ENCODE measurements at regions not wholly inside any gene's neighbourhood (a gene's known extent, or its start where the extent isn't known, plus 50 kb on each side); places are given as distances from the start of the nearest gene placed in this dataset.

- TF ChIP-seq MAFK (IDR thresholded peaks at IDR 0.05; ENCODE audit: low read depth, low read length) = no peak
- TF ChIP-seq CEBPB (IDR thresholded peaks at IDR 0.05; ENCODE audit: low read depth, low read length) = no peak
- no peak for TF ChIP-seq POLR2A (IDR thresholded peaks at IDR 0.05; ENCODE audit: low read depth, low read length)
- TF ChIP-seq RFX5 (IDR thresholded peaks at IDR 0.05; ENCODE audit: low read depth, low read length) = no peak
- TF ChIP-seq ELK1 (IDR thresholded peaks at IDR 0.05; ENCODE audit: borderline replicate concordance, low read depth, low read length) = no peak
- no peak for TF ChIP-seq MAZ (IDR thresholded peaks at IDR 0.05; ENCODE audit: borderline replicate concordance, low read depth, low read length)
- TF ChIP-seq MXI1 (IDR thresholded peaks at IDR 0.05; ENCODE audit: borderline replicate concordance, low read depth, low read length) = no peak
- no peak for TF ChIP-seq FOS (IDR thresholded peaks at IDR 0.05; ENCODE audit: low read depth, low read length)
- ChIA-PET POLR2A (ENCODE audit: unreplicated experiment) (no interaction called here), CTCF (interaction anchor here (1.2 kb wide), 1 partner anchor 26 kb away, joined by 4 read pairs; no protein-coding TSS in a partner anchor)
- no peak overlapping the region for H4K91ac ChIP-seq (ENCODE audit: insufficient read depth, low read depth, low read length)
- no peaks in the 10 kb centered on the region for H3K36me3 ChIP-seq (ENCODE audit: control insufficient read depth, insufficient read depth, low read length)
- H3K9me1 ChIP-seq (ENCODE audit: insufficient read depth, low read length) = peaks cover 4% of the 10 kb centered on the region; the same call in 1 of the 2 replicates
- DNase-seq (peak; percentile 18), ATAC-seq (ENCODE audit: low read depth) (peak; percentile 70)
- no peaks in the 10 kb centered on the region for H3K79me1 ChIP-seq (ENCODE audit: low read depth in 1 of 2, low read length in 2 of 2)
- no peak overlapping the region; the same call in 1 of the 2 replicates for H3K18ac ChIP-seq (ENCODE audit: low read depth, low read length)
- dilution Hi-C loops (cut with HindIII; ENCODE audit: low sequenced_read_pairs, unreplicated experiment) (no loop called here), intact Hi-C loops (cut with micrococcal nuclease) (no loop called here), in situ Hi-C loops (cut with MboI; ENCODE audit: low sequenced_read_pairs) (no loop called here)
- no peak overlapping the region for H3K4me3 ChIP-seq (ENCODE audit: insufficient read depth, low read depth, low read length)
- H3K27ac ChIP-seq (ENCODE audit: insufficient read depth, low read length) = peak overlapping the region; percentile 43; the same call in 1 of the 2 replicates
- H4K8ac ChIP-seq (ENCODE audit: low read depth in 2 of 2, low read length in 2 of 2) = 0 out of 4 replicates have a peak overlapping the region, but pooled peaks of 1 of the 2 experiments have one; percentile 34
- H3K9ac ChIP-seq (ENCODE audit: low read depth, low read length) = no peak overlapping the region
- peak overlapping the region; percentile 75 for H2AFZ ChIP-seq (replicated peaks; ENCODE audit: low read length, poor library complexity)
- no peak overlapping the region for H3K56ac ChIP-seq (ENCODE audit: extremely low read depth, insufficient read depth, low read length)
- peaks cover 32% of the 10 kb centered on the region for H3K27me3 ChIP-seq (ENCODE audit: control insufficient read depth, insufficient read depth, low read length)
- H2BK20ac ChIP-seq (ENCODE audit: low read depth, low read length) = no peak overlapping the region
- H3K9me3 ChIP-seq (ENCODE audit: control insufficient read depth, insufficient read depth, low read length) = no peaks in the 10 kb centered on the region
- H3K4ac ChIP-seq (ENCODE audit: low read depth, low read length) = no peak overlapping the region
- no peak overlapping the region for H3K14ac ChIP-seq (replicated peaks; ENCODE audit: low read depth, low read length)
- H4K5ac ChIP-seq (ENCODE audit: low read depth, low read length) = no peak overlapping the region; the same call in 1 of the 2 replicates
- no peak overlapping the region for H2AK5ac ChIP-seq (ENCODE audit: low read depth, low read length)
- no peak overlapping the region for H2BK15ac ChIP-seq (ENCODE audit: low read depth, low read length)
- 52% methylated on average over 11 of the region's 49 CpGs; no CpG with 5 or more reads in 1 of the 2 experiments for WGBS, 2 experiments (ENCODE audit: extremely low coverage in 2 of 2, insufficient read length in 1 of 2)
- H4K20me1 ChIP-seq (ENCODE audit: insufficient read depth, low read length) = no peaks in the 10 kb centered on the region
- H3K4me1 ChIP-seq (ENCODE audit: control insufficient read depth, insufficient read depth, low read length) = peaks cover 7% of the 10 kb centered on the region; the same call in 1 of the 2 replicates
- H2AK9ac ChIP-seq (replicated peaks; ENCODE audit: low read depth, low read length, poor library complexity) = no peak overlapping the region
- no peak overlapping the region for H2BK5ac ChIP-seq (ENCODE audit: low read depth, low read length, poor library complexity, severe bottlenecking)
- no peak overlapping the region for H3K23ac ChIP-seq (ENCODE audit: low read depth, low read length)
- BruUV-seq (replicated peaks) = no TSS peak
- H2BK120ac ChIP-seq (ENCODE audit: low read depth, low read length) = no peak overlapping the region
- no peak overlapping the region; the same call in 1 of the 2 replicates for H3K4me2 ChIP-seq (ENCODE audit: low read depth, low read length)
Measured at GRCh38 chrX:68894513-68895340, 65.9 kb downstream of the EFNB1 start.

Measured in IMR-90 (cell line).